Breast epithelium (tissue), 3 donors: ENCODE measurements at regions not wholly inside any gene's neighbourhood (a gene's known extent, or its start where the extent isn't known, plus 50 kb on each side); places are given as distances from the start of the nearest gene placed in this dataset.

Experiments
- CTCF ChIP-seq, 3 donors: fragments of 450-650 bp; IDR thresholded peaks; one replicate each; pipeline ENCODE4 v1.5.1; 2016 to 2017; ENCODE audit warnings: antibody characterized with exemption in 3 of 3, mild to moderate bottlenecking in 3 of 3, moderate library complexity in 3 of 3
- POLR2AphosphoS5 ChIP-seq, 3 donors: sonication (generic); formaldehyde crosslinking; IDR thresholded peaks; one replicate each; pipeline ENCODE4 v1.6.1; 2017; ENCODE audit warnings: antibody characterized with exemption in 3 of 3

DNA sequence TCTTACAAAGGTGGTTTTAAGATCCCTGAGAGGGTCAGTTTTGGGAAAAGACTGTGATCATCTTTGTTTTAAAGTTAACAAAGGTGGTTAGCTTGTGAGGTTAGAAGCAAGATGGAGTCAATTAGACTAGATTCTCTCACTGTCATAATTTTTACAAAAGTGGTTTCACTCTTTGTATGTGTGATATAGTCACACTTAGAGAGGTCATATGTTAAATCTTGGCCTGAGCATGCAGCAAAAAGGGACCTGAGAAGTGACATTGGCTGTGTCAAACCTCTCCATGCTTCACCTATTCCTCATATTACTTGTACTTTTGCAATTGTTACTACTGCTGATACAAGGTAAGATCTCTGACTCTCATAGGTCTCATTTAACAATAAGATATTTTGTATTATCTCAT, 368.0 kb downstream of the TBC1D32 start:
- TF ChIP-seq CTCF (IDR thresholded peaks at IDR 0.05) (no peak), POLR2AphosphoS5 (IDR thresholded peaks at IDR 0.05) (no peak)
